OCI-LY3 (cell line): ENCODE measurements at regions not wholly inside any gene's neighbourhood (a gene's known extent, or its start where the extent isn't known, plus 50 kb on each side); places are given as distances from the start of the nearest gene placed in this dataset.

Experiments used
- CTCF ChIP-seq: fragments of 200-600, 300-600 bp; sonication (generic); IDR thresholded peaks from 2 replicates; pipeline ENCODE4 v1.5.1; 2014; ENCODE audit warnings: antibody characterized with exemption, low read length, low read depth
- EZH2phosphoT487 ChIP-seq: fragments of 200-600 bp; shearing (Covaris generic); IDR thresholded peaks from 2 replicates; pipeline ENCODE4 v1.6.1; 2018; ENCODE audit warnings: antibody characterized with exemption, mixed run types, low read depth

DNA sequence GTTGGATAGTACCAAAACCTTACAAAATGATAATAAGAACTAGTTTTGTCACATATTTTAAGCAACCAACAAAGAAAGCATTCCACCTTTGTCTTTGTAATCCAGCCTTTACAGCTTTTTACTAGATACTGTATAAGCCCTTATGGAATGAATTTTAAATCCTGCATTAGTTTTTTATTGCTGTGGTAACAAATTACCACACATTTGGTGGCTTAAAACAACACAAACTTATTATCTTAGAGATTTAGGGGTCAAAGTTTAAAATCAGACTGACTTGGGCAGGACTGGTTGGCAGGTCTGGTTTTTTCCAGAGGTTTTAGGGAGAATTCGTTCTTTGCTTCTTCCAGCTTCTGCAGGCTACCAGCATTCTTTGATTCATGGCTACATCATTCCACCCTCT lies 108.5 kb upstream of the NLGN1 start:
- TF ChIP-seq CTCF (no peak), EZH2phosphoT487 (no peak)
